ENCODE measurements at regions not wholly inside any gene's neighbourhood (a gene's known extent, or its start where the extent isn't known, plus 50 kb on each side); places are given as distances from the start of the nearest gene placed in this dataset.

GRCh38 chr2:181764095-181764963 lies 84.0 kb upstream of the NEUROD1 start:
- intact Hi-C loops (cut with DNase I; ENCODE audit: low total_unique reads): no loop called here
- H3K36me3 ChIP-seq: no peaks in the 10 kb centered on the region
- H3K4me3 ChIP-seq: no peak overlapping the region
- no peaks in the 10 kb centered on the region for H3K9me3 ChIP-seq
- no peaks in the 10 kb centered on the region for H3K27me3 ChIP-seq
- TF ChIP-seq POLR2A (IDR thresholded peaks at IDR 0.05) (no peak), CTCF (IDR thresholded peaks at IDR 0.05) (no peak), POLR2AphosphoS5 (IDR thresholded peaks at IDR 0.05) (no peak)
- no peak for DNase-seq (ENCODE audit: low spot score in 2 of 2)
- no peak overlapping the region for H3K27ac ChIP-seq
- no peaks in the 10 kb centered on the region for H3K4me1 ChIP-seq

DNA sequence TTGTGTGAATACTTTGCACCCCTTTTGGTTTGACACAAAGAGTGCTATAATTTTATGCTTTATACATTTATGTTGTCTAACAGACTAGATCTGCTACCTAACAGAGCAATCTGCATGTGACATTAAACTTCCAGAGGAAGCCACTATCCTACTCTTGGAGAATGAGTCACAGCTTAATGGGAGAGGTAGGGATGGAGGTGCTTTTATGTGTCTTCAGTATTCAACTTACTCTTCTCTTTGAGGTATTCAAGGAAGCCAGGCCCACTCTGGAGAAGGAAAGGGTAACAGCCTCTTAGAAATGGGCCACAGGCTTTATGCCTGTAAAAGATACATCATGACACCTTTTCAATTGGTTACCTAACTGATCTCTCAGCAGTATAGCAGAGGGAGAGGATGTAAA lies 85.8 kb upstream of the NEUROD1 start:
- Histone ChIP-seq H3K4me1 (no peaks in the 10 kb centered on the region), H3K27ac (no peak overlapping the region), H3K27me3 (no peaks in the 10 kb centered on the region), H3K9me3 (no peaks in the 10 kb centered on the region), H3K36me3 (no peaks in the 10 kb centered on the region), H3K4me3 (no peak overlapping the region)
- intact Hi-C loops (cut with DNase I; ENCODE audit: low total_unique reads): no loop called here
- no peak for TF ChIP-seq CTCF (IDR thresholded peaks at IDR 0.05)
- no peak for TF ChIP-seq POLR2A (IDR thresholded peaks at IDR 0.05)
- DNase-seq (ENCODE audit: low spot score in 2 of 2): no peak

DNA sequence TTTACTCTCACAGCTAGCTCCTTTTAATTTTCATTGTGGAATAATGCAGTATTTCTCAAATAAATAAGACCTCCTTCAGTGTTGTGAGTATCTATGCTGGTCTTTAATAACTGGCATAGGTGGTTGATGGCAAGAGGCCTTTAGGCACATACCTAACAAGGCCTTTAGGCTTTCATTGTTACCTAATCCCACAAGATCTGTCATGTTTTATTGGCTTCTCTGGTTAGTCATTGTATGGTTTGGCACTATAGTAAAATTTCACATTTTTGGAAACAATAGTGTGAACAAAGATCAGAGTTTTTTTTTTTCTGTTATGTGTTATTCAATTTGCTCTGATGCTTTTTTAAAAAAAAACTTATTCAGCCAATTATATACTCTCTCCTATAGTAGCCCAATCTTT lies 89.8 kb upstream of the NEUROD1 start:
- no peak for DNase-seq (ENCODE audit: low spot score in 2 of 2)
- H3K36me3 ChIP-seq: no peaks in the 10 kb centered on the region
- H3K27me3 ChIP-seq: no peaks in the 10 kb centered on the region
- TF ChIP-seq POLR2A (IDR thresholded peaks at IDR 0.05) (no peak), CTCF (IDR thresholded peaks at IDR 0.05) (no peak), POLR2AphosphoS5 (IDR thresholded peaks at IDR 0.05) (no peak)
- no peak overlapping the region for H3K27ac ChIP-seq
- no peaks in the 10 kb centered on the region for H3K4me1 ChIP-seq
- H3K4me3 ChIP-seq: no peak overlapping the region
- H3K9me3 ChIP-seq: no peaks in the 10 kb centered on the region
- intact Hi-C loops (cut with DNase I; ENCODE audit: low total_unique reads): no loop called here

- TF ChIP-seq POLR2A (IDR thresholded peaks at IDR 0.05): no peak
- TF ChIP-seq CTCF (IDR thresholded peaks at IDR 0.05): no peak
- no peak for TF ChIP-seq POLR2AphosphoS5 (IDR thresholded peaks at IDR 0.05)
- no peak for DNase-seq (ENCODE audit: low spot score in 2 of 2)
- no peak overlapping the region for H3K4me3 ChIP-seq
- H3K27me3 ChIP-seq: no peaks in the 10 kb centered on the region
- H3K4me1 ChIP-seq: no peaks in the 10 kb centered on the region
- no peaks in the 10 kb centered on the region for H3K36me3 ChIP-seq
- intact Hi-C loops (cut with DNase I; ENCODE audit: low total_unique reads): no loop called here
- no peaks in the 10 kb centered on the region for H3K9me3 ChIP-seq
- no peak overlapping the region for H3K27ac ChIP-seq
Observed at GRCh38 chr2:181771356-181771755, 91.0 kb upstream of the NEUROD1 start.

- intact Hi-C loops (cut with DNase I; ENCODE audit: low total_unique reads): no loop called here
- Histone ChIP-seq H3K4me1 (no peaks in the 10 kb centered on the region), H3K4me3 (no peak overlapping the region), H3K36me3 (no peaks in the 10 kb centered on the region), H3K9me3 (no peaks in the 10 kb centered on the region), H3K27ac (no peak overlapping the region), H3K27me3 (no peaks in the 10 kb centered on the region)
- TF ChIP-seq CTCF (IDR thresholded peaks at IDR 0.05) (no peak), POLR2AphosphoS5 (IDR thresholded peaks at IDR 0.05) (no peak), POLR2A (IDR thresholded peaks at IDR 0.05) (no peak)
- no peak for DNase-seq (ENCODE audit: low spot score in 2 of 2)
Observed at GRCh38 chr2:181772334-181772733, 92.0 kb upstream of the NEUROD1 start.
